C1 segment of cervical spinal cord (tissue), 14 donors: ENCODE measurements at regions not wholly inside any gene's neighbourhood (a gene's known extent, or its start where the extent isn't known, plus 50 kb on each side); places are given as distances from the start of the nearest gene placed in this dataset.
"Not testable (repeated sequence)": the region's sequence is repeated elsewhere in the genome, so short reads cannot be mapped to it uniquely, and the experiment has no call there.

ENCODE experiments used
- DNase-seq, 14 donors: peaks; one replicate each; lab custom pipeline; 2025; lab: John Stamatoyannopoulos, UW

DNA sequence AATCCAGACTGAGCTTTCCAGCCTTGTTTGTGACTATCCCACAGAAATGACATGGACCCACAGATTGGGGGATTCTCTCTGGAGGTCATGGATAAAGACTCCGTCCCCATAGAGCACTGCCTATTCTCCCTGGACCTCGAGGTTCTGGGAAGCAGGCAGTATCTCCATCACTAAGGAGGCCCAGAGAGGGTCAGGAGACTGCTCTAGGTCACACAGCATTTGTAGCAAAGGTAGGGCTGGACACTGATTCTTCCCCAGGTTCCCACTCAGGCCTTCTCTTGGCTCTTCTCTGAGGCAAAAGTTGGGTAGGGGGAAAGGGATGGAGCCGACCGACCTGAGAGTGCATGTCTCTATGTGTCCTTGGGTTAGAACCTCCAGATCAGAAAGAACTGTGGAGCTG lies 80.9 kb downstream of the PTPRS start:
- no peak for DNase-seq

DNA sequence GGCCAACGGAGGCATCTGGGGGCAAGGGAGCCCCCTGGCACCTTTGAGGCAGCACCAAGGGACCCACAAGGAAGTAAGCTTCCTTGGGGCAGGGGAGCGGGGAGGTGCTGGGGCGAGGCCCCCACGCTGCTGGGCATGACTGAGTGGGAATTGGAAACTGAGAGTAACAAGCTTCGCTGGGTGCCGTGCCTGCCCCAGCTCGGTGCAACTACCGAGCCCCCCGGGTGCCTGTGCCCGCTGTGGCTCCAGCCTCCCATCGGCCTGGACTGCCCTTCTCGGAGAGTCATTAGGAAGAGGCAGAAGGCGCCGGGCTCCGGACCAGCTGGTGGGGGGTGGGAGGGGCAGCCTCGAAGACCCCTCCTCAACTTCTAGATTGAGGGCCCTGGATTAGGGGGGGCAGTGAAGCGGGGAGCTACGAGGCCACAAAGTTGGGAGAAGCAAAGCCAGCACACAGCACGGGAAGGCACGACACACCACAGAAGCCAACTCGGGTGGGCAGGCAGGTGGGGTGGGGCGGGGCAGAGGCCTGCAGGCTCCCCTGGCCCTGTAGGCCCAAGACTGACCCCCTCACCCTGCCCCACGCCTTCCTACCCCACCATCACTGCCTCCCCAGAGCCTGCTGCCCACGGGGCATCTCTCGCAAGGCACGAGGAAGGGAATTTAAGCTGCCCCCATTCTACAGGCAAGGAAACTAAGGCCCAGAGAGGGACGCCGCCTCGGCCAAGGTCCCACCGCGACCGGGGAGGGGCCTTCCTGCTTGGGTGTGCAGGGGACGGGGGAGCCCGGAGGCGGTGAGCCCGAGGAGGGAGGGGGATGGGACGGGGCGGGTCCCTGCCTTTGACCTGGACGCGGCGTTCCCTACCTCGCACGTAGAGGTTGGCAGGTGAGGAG lies 83.2 kb downstream of the PTPRS start:
- DNase-seq = no peak

DNA sequence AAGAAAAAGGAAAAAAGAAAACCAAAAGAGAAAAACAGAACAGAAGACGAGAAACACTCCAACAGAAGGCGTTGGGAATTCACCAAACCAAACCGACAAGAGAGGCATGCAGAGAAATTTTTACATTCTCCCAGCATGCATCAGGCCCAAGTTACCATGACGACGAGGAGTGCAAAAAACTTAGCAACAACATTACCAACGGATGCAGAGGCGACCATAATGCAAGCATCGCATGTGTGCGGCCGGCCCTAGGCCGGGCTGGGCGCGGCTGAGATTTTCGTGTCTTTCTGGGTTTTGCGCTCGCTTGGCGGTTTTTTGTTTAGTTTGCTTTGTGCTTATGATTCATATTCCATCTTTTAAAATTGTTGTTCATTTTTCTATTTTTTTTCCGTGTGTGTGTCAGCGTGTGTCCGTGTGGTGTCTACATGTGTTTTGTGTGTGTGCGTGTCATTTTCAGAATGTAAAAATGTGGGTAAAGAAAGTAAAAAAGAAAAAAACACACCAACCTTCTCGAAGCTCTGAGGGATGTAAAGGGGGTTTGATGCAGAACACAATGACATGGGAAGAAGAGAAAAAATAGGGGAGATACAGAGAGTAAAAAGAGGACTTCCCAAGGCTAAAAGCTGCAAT lies 84.9 kb downstream of the PTPRS start:
- DNase-seq = no peak

DNA sequence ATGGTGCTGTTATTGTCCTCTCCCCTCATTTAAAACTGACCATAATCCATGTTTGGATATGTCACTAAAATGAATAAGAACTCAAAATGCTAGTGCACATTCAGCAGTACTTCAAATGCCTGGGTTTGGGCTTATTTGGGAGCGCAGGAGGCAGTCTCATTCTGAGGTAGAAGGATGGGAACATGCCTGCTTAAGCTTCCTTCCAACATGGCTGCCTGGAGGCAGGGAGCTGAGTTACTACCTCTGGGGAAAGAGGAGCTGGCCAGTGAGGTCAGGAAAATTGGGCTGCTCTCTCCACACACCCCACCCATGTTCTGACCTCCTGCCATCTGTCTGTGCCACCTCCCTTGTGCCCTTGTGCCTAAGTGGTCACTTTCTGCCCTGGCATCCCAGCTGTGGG lies 85.7 kb downstream of the PTPRS start:
- DNase-seq = no peak

DNA sequence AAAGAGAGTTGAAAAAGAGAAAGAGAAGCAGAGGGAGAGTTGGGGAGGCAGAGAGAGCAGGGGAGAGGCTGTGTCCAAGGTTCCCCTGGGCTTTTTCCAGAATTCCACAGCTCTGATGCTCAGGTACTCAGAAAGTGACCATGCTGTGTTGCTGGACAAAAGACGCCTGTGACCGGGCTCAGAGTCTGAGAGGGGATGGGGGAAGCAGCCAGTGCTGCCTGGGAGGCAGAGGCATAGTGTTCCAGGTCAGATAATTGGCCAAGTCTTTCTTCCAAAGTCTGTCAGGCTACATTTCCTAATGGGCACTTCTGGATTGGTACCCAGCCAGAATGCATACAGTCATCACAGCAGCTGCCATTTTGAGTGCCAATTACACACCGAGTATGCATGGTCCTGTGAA lies 86.1 kb downstream of the PTPRS start:
- DNase-seq = no peak

DNA sequence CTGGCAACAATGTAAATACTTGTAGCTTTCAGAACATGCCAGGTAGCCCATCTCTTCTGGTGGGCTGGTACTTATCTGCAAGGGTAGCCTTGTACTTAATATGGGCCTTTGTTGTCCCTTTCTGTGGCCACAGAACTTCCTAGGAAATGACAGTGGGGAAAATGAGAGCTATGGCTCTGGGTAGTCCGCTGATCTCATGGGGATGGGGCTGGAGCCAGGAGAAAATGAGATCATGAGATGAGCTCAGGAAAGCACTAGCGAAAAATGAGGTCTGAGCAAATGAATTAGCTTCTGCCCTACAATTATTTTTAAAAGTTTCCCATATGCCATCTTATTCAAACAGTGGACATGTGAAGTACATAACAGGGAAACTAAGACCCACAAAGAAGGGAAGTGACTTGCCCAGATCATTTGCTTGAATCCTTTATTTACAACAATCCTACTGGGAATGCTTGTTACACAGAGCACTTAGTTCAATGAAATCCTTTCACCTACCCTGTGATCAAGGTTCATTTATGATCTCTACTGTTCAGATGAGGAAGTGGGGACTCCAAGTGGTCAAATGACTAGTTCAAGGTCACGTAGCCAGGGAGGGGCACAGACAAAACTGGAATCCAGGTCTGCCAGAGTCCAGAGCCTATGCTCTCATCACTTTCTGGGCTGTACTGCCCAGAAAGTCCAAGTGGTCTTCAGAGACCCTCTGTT lies 87.1 kb downstream of the PTPRS start:
- no peak for DNase-seq

DNA sequence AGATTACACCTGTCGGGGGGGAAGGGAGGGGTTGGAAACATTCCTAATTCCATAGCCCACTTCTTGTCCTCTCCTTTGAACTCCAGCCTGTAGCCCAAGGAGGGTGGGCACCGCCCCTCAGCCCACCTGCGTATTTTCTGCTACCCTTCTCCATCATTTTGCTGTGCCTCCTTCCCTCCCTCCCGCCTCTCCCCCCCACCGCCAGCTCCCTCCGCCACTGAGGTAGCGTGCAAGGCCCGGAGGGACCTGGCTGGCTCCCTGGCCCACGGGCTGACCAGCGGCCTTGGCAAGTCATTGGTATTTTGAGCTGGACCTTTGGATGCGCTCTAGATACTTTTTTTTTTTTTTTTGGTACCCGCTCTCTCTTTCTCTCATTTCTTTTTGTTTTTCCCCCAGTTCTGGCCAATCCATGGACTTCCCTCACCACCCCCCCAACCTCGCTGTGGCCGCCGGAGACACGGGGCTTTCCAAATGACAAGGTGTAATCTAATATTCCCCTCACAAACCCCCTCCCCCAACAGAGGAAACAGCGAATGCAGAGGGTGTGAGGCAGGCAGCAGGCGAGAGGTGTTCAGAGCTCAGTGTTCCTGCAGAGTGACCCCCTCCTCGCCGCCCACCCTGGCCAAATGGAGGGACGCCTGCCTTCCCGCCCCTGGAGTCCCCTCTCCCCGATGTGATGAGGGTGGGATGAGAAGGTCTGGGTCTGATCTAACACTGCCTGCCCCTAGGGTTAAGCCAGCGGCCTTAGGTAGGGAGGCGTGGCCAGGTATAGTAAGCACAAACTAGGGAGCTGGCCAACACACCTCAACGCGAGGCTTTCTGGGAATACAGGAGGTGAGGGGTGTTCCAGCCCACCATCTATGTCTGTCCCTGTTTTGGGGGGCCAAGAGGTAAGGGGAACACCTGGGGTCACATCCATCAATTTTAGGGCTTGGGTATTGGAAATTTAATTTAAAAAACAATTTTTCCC lies 89.2 kb downstream of the PTPRS start:
- no peak for DNase-seq

DNA sequence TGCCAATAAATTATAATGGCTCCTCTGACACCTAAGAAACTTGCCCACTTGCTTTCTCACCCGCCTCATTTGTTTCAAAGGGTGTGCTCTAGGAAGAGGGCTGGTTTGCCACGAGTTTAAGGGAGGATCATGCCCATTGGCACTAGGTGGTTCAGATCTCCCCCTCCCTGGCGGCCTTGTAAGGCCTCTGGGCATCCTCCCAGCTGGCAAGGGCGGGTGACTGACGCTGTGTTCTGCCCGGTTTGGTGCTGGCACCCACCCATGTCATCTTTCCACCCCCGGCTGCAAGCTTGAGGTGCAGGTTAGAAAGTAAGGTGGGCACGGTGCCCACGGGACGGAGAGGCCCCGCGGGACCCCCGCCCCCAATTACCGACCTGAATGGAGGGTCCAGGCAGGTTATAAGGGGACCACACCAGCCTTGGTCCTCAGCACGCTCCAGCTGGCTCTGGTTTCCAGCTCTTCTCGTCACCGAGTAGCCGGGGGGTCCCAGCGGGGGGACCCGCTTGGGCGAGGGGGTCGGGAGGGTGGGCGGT lies 90.4 kb downstream of the PTPRS start:
- DNase-seq = peak in 12 of 14 donors; percentile 13 to 73 (median 45)

DNA sequence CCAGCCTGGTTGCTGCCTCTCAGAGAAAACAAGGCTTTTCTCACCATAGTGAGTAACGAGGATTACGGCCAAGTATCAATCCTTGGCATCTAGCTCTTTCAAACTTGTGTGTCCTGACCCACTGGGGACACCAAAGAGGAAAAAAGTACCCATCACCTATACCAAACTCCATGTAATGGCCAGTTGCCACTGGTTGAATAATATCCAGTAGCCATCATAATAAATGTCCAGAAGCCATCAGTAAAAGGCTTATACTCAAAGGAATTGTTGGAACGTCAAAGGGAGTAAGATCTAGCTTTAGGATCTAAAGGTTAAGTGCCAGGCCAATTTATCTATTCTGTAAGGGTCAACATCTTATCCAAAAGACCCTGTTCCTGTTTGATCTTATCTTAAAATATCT lies 91.1 kb downstream of the PTPRS start:
- no peak for DNase-seq

DNA sequence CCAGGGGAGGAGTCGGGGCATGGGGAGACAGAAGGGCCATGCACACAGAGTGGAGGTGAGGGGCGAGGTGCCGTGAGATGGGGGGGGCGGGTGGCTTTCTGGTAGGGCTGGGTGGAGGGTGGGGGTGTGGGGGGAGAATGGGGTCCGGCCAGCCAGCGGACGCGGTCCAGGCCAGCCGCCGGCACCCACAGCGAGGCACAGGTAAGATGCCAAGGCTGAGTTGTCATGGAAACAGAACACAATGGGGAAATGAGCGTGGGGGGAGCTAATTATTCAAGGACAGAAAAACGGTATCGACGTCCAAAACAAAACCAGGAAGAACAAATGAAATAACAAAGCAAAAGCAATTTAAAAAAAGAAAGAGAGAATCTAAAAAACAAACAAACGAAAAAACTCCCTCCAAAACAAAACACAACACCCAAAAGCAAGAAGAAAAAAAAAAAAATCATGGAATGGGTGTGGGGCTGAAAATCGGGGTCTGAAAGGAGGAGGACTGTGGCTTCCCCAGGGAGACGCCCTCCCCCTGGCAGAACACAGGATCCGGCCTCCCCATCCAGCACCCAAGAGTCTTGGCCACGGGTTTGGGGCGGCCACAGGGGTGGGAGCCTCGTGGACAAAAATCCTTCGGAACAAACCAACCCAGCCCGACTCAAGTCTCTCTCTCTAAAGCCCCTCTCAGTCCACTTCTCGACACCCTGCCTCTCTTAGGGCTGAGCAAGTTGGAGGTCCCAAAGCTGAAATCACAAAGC lies 92.5 kb downstream of the PTPRS start:
- DNase-seq = no peak

DNA sequence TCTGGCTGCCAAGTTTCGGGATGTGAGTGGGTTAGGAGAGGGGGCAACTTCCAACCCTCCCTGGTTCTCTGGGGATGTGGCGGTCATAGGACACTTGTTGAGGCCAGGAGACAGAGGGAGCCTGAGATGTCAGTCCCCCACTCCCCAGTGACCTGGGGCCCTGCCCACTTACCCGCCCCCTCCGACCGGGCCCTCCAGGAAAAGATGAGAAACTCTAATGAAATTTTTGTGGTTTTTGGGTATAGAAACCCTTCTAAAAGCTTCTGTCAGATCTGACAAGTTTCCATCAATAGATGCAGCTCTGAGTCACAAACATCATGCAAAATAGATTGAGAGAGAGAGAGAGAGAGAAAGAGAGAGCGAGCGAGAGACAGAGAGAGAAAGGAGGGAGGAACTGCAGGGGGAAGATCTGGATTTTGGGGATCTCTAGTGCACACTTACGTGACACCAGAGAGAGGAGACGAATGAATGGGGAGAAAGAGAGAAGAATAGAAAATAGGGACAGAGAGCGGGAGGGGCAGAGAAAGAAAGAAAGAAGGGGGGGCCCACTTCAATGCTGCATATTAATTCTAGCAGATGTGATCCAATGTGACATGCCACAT lies 94.0 kb downstream of the PTPRS start:
- DNase-seq = no peak

DNA sequence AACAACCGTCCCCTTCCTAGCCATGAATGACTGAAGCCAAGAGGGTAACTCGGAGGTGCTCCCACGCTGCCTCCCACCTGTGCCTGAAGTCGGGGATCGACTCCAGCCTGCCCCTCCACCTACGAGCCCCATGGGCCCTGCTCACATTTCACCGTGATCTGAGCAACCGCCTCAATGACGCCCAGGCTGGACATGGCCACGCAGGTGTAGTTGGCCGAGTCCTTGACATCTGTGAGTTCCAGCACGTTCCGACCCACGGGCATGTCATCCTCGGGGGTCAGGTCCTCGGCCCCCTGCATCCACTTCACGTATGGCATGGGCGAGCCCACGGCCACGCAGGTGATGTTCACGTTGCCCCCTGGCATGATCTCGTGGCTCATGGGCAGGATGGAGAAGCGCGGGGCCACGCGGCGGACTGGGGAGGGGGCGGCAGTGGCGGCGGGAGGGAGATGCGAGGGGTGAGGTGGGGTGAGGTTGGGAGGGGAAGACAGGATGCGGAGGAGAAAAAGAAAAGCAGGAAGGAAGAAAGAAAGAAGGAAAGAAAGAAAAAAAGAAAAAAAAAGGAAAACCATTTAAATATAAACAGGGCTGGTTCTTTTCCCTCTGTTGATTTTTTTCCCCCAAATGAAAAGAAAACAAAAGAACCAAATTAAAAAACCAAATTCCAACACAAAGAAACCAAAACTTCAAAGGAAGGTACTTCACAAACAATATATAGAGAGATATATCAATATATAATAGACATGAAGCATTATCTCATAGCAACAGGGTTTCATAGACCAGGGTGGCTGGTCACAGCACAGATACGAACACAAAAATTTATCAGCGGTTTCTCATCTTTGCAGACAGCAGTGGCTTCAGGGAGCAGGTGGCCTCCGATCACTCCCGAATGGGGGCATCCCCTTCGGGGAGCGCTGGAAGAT lies 94.7 kb downstream of the PTPRS start:
- no peak for DNase-seq

DNA sequence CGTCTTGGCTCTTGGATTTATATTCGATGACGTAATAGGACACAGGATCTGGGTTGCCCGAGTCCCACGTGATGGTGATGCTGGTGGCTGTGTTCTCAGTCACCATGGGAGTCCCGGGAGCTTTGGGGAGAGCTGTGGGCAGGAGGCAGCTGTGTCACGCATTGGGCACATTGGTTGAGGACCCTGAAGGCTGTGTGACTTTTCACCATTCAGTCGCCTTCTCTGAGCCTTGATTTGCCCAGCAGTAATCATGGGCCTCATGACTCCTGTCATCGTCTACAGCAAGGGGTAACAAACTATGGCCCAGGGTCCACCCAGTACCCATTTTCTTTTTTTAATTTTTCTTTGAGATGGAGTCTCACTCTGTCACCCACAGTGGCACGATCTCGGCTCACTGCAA lies 96.3 kb downstream of the PTPRS start:
- DNase-seq = no peak

DNA sequence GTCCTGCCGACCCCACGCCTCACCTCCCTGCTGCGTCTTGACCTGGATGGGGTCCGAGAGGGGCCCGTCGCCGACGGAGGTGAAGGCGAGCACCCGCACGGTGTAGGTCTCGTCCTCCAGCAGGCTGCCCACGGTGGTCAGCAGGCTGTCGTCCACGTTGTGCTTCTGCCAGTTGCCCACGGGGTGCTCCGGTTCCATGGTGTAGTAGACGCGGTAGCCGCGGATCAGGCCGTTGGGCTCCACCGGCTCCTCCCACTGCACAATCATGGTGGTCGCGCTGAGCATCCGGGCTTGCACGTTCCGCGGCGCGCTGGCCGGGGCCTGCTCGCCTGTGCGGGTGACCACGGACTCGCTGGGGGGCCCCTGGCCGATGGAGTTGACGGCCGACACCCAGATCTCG lies 96.7 kb downstream of the PTPRS start:
- no peak for DNase-seq

DNA sequence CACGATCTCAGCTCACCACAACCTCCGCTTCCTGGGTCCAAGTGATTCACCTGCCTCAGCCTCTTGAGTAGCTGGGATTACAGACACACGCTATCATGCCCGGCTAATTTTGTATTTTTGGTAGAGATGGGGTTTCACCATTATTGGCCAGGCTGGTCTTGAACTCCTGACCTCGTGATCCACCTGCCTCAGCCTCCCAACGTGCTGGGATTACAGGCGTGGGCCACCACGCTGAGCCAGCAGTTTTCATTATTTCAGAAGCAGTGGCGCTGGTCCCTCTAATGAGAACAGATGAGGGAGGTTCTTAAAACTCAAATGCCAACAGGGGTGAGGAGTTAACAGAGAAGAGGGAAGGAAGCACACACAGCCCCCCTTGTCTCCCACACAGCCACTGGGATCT lies 98.7 kb downstream of the PTPRS start:
- not testable (repeated sequence) for DNase-seq

DNA sequence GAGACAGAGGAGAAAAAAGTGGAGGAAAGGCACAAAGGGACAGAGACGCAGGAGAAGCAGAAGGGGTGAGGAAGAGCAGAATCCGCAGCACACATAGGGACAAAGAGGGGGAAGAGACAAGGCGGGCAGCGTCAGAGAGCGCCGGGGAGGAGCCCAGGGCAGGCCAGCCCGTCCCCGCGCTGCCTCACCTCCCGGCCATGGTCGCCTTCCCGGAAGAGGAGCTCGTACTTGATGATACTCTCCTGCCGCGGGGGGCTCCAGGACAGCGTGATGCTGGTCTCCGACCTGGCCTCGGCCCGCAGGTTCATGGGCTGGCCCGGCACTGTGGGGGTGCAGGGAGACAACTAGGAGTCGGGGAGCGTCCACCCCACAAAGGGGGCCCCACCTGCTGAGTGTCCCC lies 100.6 kb downstream of the PTPRS start:
- DNase-seq = no peak

DNA sequence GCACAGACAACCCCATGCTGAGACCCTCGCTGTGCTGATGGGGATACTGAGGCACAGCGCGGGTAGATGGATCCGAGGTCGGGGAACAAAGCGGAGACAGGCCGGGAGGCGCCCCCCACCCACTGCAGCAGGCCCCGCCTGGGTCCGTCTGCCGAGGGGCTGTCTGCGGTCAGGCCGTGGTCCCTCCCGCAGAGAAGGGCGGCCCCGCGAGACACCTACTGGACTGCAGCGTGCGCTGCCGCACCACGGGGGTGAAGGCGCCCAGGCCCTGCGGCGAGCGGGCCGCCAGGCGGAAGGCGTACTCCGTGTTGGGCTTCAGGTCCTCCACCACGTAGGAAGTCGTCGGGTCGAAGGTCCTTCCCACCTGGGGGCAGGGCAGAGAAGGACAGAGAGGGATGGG lies 101.9 kb downstream of the PTPRS start:
- DNase-seq = no peak

DNA sequence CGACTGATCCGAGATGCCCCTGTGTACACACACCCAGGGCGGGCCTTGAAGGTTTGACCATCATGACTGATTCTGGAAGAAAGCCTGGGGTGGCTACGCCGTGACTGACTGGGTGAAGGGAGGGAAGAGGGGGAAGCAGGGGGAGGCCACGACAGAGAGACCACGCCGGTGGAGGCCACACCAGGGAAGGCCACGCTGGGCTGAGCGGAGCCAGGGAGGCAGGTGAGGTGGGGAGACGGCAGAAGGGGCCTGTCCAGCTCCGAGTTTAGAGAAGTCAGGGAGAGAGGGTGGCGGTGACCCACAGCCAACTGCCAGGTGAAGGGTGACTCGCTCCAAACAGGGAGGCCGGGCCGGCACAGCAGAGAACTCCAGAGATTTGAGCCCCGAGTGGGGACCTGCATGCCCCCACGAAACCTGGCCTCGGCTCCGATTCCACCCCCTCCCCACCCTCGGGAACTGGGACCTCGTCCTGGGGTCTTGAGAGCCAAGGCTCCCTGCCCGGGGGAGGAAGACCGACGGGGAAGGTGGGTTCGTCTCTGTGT lies 102.6 kb downstream of the PTPRS start:
- DNase-seq = no peak
